Lung (tissue), 11 donors: ENCODE measurements at regions not wholly inside any gene's neighbourhood (a gene's known extent, or its start where the extent isn't known, plus 50 kb on each side); places are given as distances from the start of the nearest gene placed in this dataset.

Source experiments
- ATAC-seq: fragments of 200-7000 bp; cut with Tn5 transposase; one replicate; pipeline ENCODE4 v1.9.1; 2020; ENCODE audit warnings: moderate number of reproducible peaks; ENCODE audit not compliant: insufficient read depth, low FRiP score
- DNase-seq, 3 donors: peaks; one replicate each; pipeline ENCODE4 v3.0.0-alpha.2; 2013 to 2017
- H3K27ac ChIP-seq, 2 donors: one replicate each; pipeline ENCODE4 v1.5.1; 2013; ENCODE audit warnings: mild to moderate bottlenecking in 2 of 2, moderate library complexity in 2 of 2, control low read depth in 1 of 2, inconsistent platforms in 1 of 2, low read depth in 1 of 2, low read length in 1 of 2
- H3K27me3 ChIP-seq, 3 donors: one replicate each; pipeline ENCODE4 v1.5.1; 2013; ENCODE audit warnings: low read length in 2 of 3; ENCODE audit not compliant: control insufficient read depth in 3 of 3, insufficient read depth in 3 of 3
- H3K36me3 ChIP-seq, 4 donors: one replicate each; pipeline ENCODE4 v1.5.1; 2013; ENCODE audit warnings: low read length in 4 of 4, mild to moderate bottlenecking in 1 of 4, moderate library complexity in 1 of 4; ENCODE audit not compliant: control insufficient read depth in 4 of 4, insufficient read depth in 4 of 4
- H3K4me1 ChIP-seq, 5 donors: one replicate each; pipeline ENCODE4 v1.5.1; 2013; ENCODE audit warnings: low read length in 5 of 5, mild to moderate bottlenecking in 2 of 5, moderate library complexity in 1 of 5; ENCODE audit not compliant: control insufficient read depth in 5 of 5, insufficient read depth in 5 of 5
- H3K4me3 ChIP-seq: one replicate; pipeline ENCODE4 v1.5.1; 2013; ENCODE audit warnings: mild to moderate bottlenecking, control low read depth, moderate library complexity
- H3K9ac ChIP-seq, 2 donors: one replicate each; pipeline ENCODE4 v1.5.1; 2013; ENCODE audit warnings: low read length in 2 of 2, control low read depth in 1 of 2; ENCODE audit not compliant: insufficient read depth in 1 of 2
- H3K9me3 ChIP-seq, 4 donors: one replicate each; pipeline ENCODE4 v1.5.1; 2013; ENCODE audit warnings: low read length in 3 of 4, mild to moderate bottlenecking in 1 of 4, moderate library complexity in 1 of 4; ENCODE audit not compliant: control insufficient read depth in 4 of 4, insufficient read depth in 3 of 4
- WGBS, 2 donors: extraction: QIAGEN DNeasy Blood & Tissue Kit; methylation state at CpG; one replicate each; pipeline ENCODE4 v1.1.7; 2013; 5-methylcytosine and 5-hydroxymethylcytosine counted together
- TF ChIP-seq, protein P1 (sequence below): IDR thresholded peaks from 2 replicates; pipeline ENCODE4 v1.5.1; 2012; ENCODE audit warnings: mild to moderate bottlenecking; ENCODE audit errors: control extremely low read depth, extremely low read depth
- donor health status: control.
- donor health status: control.
- donor health status: Bipolar disorder and iron deficiency.
- donor health status: healthy.
- donor health status: DM: yes; HTN: yes; CAD: no.

GRCh38 chr5:87020099-87020934 is 247.4 kb upstream of the RASA1 start:
- no peaks in the 10 kb centered on the region for H3K36me3 ChIP-seq
- H3K4me3 ChIP-seq = no peak overlapping the region
- WGBS, 2 donors = 32 to 48% methylated on average over 4 of the region's 4 CpGs
- H3K9me3 ChIP-seq = peaks cover 0 to 4% (median 3%) of the 10 kb centered on the region in 4 donors
- H3K4me1 ChIP-seq = peaks cover 0 to 11% (median 8%) of the 10 kb centered on the region in 5 donors
- TF ChIP-seq, protein P1, sequence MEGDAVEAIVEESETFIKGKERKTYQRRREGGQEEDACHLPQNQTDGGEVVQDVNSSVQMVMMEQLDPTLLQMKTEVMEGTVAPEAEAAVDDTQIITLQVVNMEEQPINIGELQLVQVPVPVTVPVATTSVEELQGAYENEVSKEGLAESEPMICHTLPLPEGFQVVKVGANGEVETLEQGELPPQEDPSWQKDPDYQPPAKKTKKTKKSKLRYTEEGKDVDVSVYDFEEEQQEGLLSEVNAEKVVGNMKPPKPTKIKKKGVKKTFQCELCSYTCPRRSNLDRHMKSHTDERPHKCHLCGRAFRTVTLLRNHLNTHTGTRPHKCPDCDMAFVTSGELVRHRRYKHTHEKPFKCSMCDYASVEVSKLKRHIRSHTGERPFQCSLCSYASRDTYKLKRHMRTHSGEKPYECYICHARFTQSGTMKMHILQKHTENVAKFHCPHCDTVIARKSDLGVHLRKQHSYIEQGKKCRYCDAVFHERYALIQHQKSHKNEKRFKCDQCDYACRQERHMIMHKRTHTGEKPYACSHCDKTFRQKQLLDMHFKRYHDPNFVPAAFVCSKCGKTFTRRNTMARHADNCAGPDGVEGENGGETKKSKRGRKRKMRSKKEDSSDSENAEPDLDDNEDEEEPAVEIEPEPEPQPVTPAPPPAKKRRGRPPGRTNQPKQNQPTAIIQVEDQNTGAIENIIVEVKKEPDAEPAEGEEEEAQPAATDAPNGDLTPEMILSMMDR = no peak
- DNase-seq (peak; percentile 74 to 91 (median 81)), ATAC-seq (peak; percentile 64)
- no peak overlapping the region for H3K27ac ChIP-seq
- H3K27me3 ChIP-seq = no peaks in the 10 kb centered on the region
- no peak overlapping the region for H3K9ac ChIP-seq

- WGBS, 2 donors = 52 to 67% methylated on average over 6 of the region's 6 CpGs
- peaks cover 0 to 11% (median 8%) of the 10 kb centered on the region in 5 donors for H3K4me1 ChIP-seq
- no peak for ATAC-seq
These were observed 245.3 kb upstream of the RASA1 start for GRCh38 chr5:87022415-87022814.

DNA sequence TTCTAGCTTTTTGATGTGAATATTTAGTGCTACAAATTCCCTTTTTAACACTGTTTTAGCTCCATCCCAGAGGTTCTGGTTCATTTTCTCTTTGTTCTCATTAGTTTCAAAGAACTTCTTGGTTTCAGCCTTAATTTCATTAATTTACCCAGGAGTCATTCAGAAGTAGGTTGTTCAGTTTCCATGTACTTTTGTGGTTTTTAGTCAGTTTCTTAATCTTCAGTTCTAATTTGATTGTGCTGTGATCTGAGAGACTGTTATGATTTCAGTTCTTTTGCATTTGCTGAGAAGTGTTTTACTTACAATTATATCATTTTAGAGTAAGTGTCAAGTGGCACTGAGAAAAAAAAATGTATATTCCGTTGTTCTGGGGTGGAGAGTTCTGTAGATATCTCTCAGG is 240.1 kb upstream of the RASA1 start:
- Histone ChIP-seq H3K36me3 (no peaks in the 10 kb centered on the region), H3K27ac (no peak overlapping the region), H3K9ac (no peak overlapping the region), H3K4me3 (no peak overlapping the region), H3K4me1 (no peaks in the 10 kb centered on the region), H3K9me3 (peaks cover 0 to 3% (median 3%) of the 10 kb centered on the region in 4 donors), H3K27me3 (no peaks in the 10 kb centered on the region)
- TF ChIP-seq, protein P1 = no peak
- no peak for DNase-seq
- 58 to 85% methylated on average over 1 of the region's 1 CpG for WGBS, 2 donors
- ATAC-seq = no peak

More at GRCh38 chr5:87022415-87022814, 245.3 kb upstream of the RASA1 start:
- Histone ChIP-seq H3K9ac (no peak overlapping the region), H3K27me3 (no peaks in the 10 kb centered on the region), H3K27ac (no peak overlapping the region), H3K36me3 (no peaks in the 10 kb centered on the region), H3K9me3 (peaks cover 0 to 4% (median 3%) of the 10 kb centered on the region in 4 donors), H3K4me3 (no peak overlapping the region)
- DNase-seq = no peak
- TF ChIP-seq, protein P1 = no peak
